Psoas muscle (tissue), 7 donors: ENCODE measurements at regions not wholly inside any gene's neighbourhood (a gene's known extent, or its start where the extent isn't known, plus 50 kb on each side); places are given as distances from the start of the nearest gene placed in this dataset.

Experiments
- ATAC-seq, 4 donors: fragments of 200-7000 bp; cut with Tn5 transposase; one replicate each; pipeline ENCODE4 v1.9.1; 2020; ENCODE audit warnings: moderate library complexity in 3 of 4, mild to moderate bottlenecking in 2 of 4
- DNase-seq, 2 donors: peaks; one replicate each; pipeline ENCODE4 v3.0.0-alpha.2; 2020
- H3K27ac ChIP-seq: fragments of 200-600 bp; one replicate; pipeline ENCODE4 v1.8.0; 2022
- H3K27me3 ChIP-seq, 3 donors: fragments of 200-600 bp in 1 of 3; one replicate each; pipeline versions ENCODE4 v1.6.1 to v1.8.0; 2013 to 2022; ENCODE audit warnings: low read length in 2 of 3, mild to moderate bottlenecking in 2 of 3, moderate library complexity in 1 of 3; ENCODE audit not compliant: insufficient read depth in 3 of 3
- H3K36me3 ChIP-seq, 2 donors: fragments of 200-600 bp in 1 of 2; one replicate each; pipeline versions ENCODE4 v1.6.1 to v1.8.0; 2013 to 2022; ENCODE audit warnings: low read depth in 1 of 2, mild to moderate bottlenecking in 1 of 2, moderate library complexity in 1 of 2; ENCODE audit not compliant: insufficient read depth in 1 of 2
- H3K4me1 ChIP-seq: fragments of 200-600 bp; one replicate; pipeline ENCODE4 v1.8.0; 2022
- H3K4me3 ChIP-seq: fragments of 200-600 bp; one replicate; pipeline ENCODE4 v1.8.0; 2022; ENCODE audit warnings: mild to moderate bottlenecking
- H3K9me3 ChIP-seq: fragments of 200-600 bp; one replicate; pipeline ENCODE4 v1.8.0; 2022
- WGBS, 3 donors: extraction: QIAGEN DNeasy Blood & Tissue Kit; methylation state at CpG; one replicate each; pipeline versions ENCODE4 v1.1.6 to v1.1.7; 2013; 5-methylcytosine and 5-hydroxymethylcytosine counted together
- intact Hi-C, 2 donors: fragments of 100-400 bp; cut with DNase I; formaldehyde crosslinking; loops; one replicate each; pipeline versions ENCODE4 v1.11.0 to v1.14.2; 2022
- TF ChIP-seq, protein P1 (sequence below): fragments of 200-600 bp; IDR thresholded peaks from one replicate; pipeline ENCODE4 v1.8.0; 2022; ENCODE audit warnings: antibody characterized with exemption
- donor health status: healthy with polysubstance abuse.
- donor health status: DM: no; HTN: no; CAD: no; lungs with moderate emphysema.
- donor health status: Bipolar disorder and iron deficiency.
- donor health status: healthy.
- donor health status: DM: yes; HTN: yes; CAD: no.
- donor health status: DM: no; HTN: no; CAD: no.
- donor health status: DM: yes; HTN: yes; CAD: no.

DNA sequence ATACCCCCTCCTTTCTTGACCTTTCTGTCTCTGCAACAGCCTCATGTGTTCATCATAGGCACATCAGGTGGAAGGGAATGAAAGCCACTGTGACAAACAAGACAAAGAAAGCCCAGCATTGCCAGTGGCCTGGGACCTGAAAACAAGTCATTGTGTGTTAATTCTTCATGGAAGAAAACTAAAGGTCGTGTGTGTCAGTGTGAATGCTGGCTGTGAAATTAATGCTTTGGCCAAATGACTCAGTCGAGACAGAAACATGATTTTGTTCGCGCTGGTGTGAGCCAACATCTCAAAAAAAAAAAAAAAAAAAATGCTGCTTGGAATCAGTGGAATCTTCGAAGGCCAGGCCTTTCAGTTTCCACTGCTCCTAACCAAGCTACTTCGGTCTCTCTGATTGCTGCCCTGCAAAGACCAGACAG, 386.5 kb upstream of the PROK2 start:
- peak overlapping the region; percentile 14 for H3K27ac ChIP-seq
- DNase-seq: no peak

DNA sequence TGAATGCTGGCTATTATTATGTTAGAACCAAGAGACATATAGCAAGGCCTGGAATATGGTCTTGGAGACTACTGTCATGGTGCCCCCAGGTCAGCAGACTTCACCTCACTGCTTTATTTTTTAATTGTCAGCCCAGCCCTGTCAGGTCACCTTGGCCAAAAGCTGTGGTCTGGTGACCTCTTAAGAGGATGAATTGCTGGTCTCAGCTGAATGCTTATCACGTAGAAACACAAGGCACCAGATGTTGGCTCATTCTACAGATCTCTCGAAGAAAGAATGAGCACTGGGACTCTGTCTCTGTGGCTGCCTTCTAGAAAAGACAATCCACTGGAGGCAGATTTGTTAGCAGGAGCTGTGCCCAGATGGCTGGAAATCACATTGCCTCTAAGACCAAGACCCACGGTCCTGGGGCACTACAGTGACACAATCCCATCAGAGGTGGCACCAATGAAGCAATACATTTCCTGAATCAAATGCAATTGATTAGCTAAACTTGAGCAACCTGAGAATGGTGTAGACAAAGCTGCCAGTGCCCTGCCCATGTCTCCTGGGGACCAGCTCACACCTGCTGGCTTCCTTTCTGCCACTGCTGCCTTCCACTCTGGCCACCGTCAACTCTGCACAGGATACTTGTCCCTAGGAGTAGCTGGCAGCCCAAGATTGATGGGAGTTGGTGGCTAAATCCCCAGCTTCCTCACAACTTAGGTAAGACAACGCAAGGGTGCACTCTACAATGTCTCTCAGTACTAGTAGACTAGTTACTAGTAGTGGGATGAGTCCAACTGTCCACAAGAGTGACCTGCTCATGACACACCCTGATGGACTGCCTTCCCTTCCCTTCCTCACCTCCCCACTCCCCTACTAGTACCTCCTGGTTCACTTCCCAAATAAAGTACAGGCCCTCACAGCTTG, 384.9 kb upstream of the PROK2 start:
- TF ChIP-seq, protein P1, sequence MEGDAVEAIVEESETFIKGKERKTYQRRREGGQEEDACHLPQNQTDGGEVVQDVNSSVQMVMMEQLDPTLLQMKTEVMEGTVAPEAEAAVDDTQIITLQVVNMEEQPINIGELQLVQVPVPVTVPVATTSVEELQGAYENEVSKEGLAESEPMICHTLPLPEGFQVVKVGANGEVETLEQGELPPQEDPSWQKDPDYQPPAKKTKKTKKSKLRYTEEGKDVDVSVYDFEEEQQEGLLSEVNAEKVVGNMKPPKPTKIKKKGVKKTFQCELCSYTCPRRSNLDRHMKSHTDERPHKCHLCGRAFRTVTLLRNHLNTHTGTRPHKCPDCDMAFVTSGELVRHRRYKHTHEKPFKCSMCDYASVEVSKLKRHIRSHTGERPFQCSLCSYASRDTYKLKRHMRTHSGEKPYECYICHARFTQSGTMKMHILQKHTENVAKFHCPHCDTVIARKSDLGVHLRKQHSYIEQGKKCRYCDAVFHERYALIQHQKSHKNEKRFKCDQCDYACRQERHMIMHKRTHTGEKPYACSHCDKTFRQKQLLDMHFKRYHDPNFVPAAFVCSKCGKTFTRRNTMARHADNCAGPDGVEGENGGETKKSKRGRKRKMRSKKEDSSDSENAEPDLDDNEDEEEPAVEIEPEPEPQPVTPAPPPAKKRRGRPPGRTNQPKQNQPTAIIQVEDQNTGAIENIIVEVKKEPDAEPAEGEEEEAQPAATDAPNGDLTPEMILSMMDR: no peak
- DNase-seq (no peak), ATAC-seq (no peak)
- no peaks in the 10 kb centered on the region for H3K9me3 ChIP-seq
- intact Hi-C loops: no loop called here
- H3K4me3 ChIP-seq: no peak overlapping the region
- 92 to 95% (median 94%) methylated on average over 5 of the region's 5 CpGs for WGBS, 3 donors
- no peaks in the 10 kb centered on the region for H3K27me3 ChIP-seq
- H3K27ac ChIP-seq: no peak overlapping the region
- H3K36me3 ChIP-seq: no peaks in the 10 kb centered on the region
- H3K4me1 ChIP-seq: peaks cover 19% of the 10 kb centered on the region

More for the DNA sequence above, 386.5 kb upstream of the PROK2 start:
- intact Hi-C loops: no loop called here
- WGBS, 3 donors: 19 to 47% (median 37%) methylated on average over 6 of the region's 6 CpGs
- peak; percentile 11 to 76 (median 44) for ATAC-seq
- no peak overlapping the region for H3K4me3 ChIP-seq
- TF ChIP-seq, protein P1: no peak
- H3K9me3 ChIP-seq: no peaks in the 10 kb centered on the region
- H3K4me1 ChIP-seq: peaks cover 19% of the 10 kb centered on the region
- H3K36me3 ChIP-seq: no peaks in the 10 kb centered on the region
- H3K27me3 ChIP-seq: no peaks in the 10 kb centered on the region

DNA sequence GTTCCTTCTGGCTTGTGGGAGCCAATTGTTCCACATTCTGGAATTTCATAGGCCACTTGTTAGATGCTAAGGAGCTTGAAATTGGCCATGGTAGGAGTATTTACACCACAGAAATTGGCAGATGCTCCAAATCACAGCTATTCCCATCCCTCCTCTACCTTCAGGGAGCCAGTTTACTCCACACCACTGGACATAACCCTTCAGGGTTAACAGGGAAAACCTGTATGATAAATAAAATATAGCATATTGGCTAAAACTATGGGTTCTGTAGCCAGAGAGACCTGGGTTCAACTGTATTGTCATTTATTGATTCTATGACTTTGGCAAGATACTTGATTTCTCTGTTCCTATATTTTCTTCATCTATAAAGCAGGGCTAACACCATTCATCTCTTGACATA, 384.2 kb upstream of the PROK2 start:
- Histone ChIP-seq H3K36me3 (no peaks in the 10 kb centered on the region), H3K4me1 (peaks cover 19% of the 10 kb centered on the region), H3K9me3 (no peaks in the 10 kb centered on the region), H3K27ac (no peak overlapping the region), H3K4me3 (no peak overlapping the region), H3K27me3 (no peaks in the 10 kb centered on the region)
- intact Hi-C loops: no loop called here
- DNase-seq: no peak
- no peak for ATAC-seq
- TF ChIP-seq, protein P1: no peak

DNA sequence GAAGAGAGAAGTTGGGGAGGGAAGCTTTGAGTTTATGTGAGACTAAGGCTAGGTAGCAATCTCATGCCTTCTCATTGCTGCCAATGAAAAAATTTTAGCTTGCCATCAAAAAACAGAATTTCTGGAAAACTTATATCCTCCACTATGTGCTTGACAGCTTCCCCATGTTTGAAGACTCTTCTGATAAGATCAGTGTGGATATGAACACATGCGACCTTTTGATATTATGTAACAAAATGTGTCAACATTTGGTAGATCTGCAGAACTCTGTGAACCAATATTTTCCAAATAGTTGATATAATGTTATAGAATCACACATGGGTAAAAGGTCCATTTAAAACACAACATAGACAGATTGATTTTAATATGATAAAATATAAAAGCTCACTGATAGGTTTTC, 380.9 kb upstream of the PROK2 start:
- no peak overlapping the region for H3K27ac ChIP-seq
- no peak for ATAC-seq
- H3K36me3 ChIP-seq: no peaks in the 10 kb centered on the region
- DNase-seq: no peak
- 93 to 98% (median 94%) methylated on average over 1 of the region's 1 CpG for WGBS, 3 donors
- TF ChIP-seq, protein P1: no peak
- no peak overlapping the region for H3K4me3 ChIP-seq
- no peaks in the 10 kb centered on the region for H3K4me1 ChIP-seq
- no peaks in the 10 kb centered on the region for H3K27me3 ChIP-seq
- intact Hi-C loops: no loop called here
- no peaks in the 10 kb centered on the region for H3K9me3 ChIP-seq
